Loucy (cell line): ENCODE measurements at regions not wholly inside any gene's neighbourhood (a gene's known extent, or its start where the extent isn't known, plus 50 kb on each side); places are given as distances from the start of the nearest gene placed in this dataset.

Experiments
- H2AFZ ChIP-seq: fragments of 200-600 bp; sonication (generic); 2 replicates; pipeline ENCODE4 v1.6.0; 2016; ENCODE audit warnings: antibody characterized with exemption, mild to moderate bottlenecking, low read length, moderate library complexity
- H3F3A ChIP-seq: fragments of 200-600 bp; 2 replicates; pipeline ENCODE4 v1.6.0; 2016; ENCODE audit warnings: antibody characterized with exemption, low read depth, mild to moderate bottlenecking
- H3K27me3 ChIP-seq: fragments of 200-600 bp; sonication (generic); 2 replicates; pipeline ENCODE4 v1.6.1; 2014; ENCODE audit warnings: low read length, mild to moderate bottlenecking; ENCODE audit not compliant: insufficient read depth, poor library complexity, severe bottlenecking
- H3K36me3 ChIP-seq: fragments of 200-600 bp; sonication (generic); 2 replicates; pipeline ENCODE4 v1.6.1; 2016; ENCODE audit warnings: low read length; ENCODE audit not compliant: insufficient read depth
- H3K4me1 ChIP-seq: fragments of 200-600 bp; sonication (generic); 2 replicates; pipeline ENCODE4 v1.5.1; 2014; ENCODE audit warnings: low read length, mild to moderate bottlenecking; ENCODE audit not compliant: insufficient read depth, poor library complexity, severe bottlenecking
- H3K4me2 ChIP-seq: fragments of 200-600 bp; sonication (generic); 2 replicates; pipeline ENCODE4 v1.6.0; 2014; ENCODE audit warnings: antibody characterized with exemption, low read length, low read depth, mild to moderate bottlenecking; ENCODE audit not compliant: poor library complexity, severe bottlenecking
- H3K4me3 ChIP-seq: fragments of 200-600 bp; sonication (generic); 2 replicates; pipeline ENCODE4 v1.5.1; 2014; ENCODE audit warnings: low read length, mild to moderate bottlenecking, mixed read lengths; ENCODE audit not compliant: poor library complexity, severe bottlenecking
- H3K79me2 ChIP-seq: fragments of 200-600 bp; sonication (generic); 2 replicates; pipeline ENCODE4 v1.6.1; 2014; ENCODE audit warnings: low read length; ENCODE audit not compliant: insufficient read depth
- H3K9ac ChIP-seq: fragments of 200-600 bp; sonication (generic); 2 replicates; pipeline ENCODE4 v1.6.0; 2014; ENCODE audit warnings: mild to moderate bottlenecking, low read depth, low read length, moderate library complexity; ENCODE audit not compliant: poor library complexity, severe bottlenecking
- H3K9me2 ChIP-seq: fragments of 200-600 bp; sonication (generic); replicated peaks from 2 replicates; pipeline ENCODE4 v1.6.1; 2016; ENCODE audit warnings: low read depth, low read length, mixed read lengths
- H3K9me3 ChIP-seq: fragments of 200-600 bp; sonication (generic); 2 replicates; pipeline ENCODE4 v1.6.1; 2014; ENCODE audit warnings: mild to moderate bottlenecking, antibody characterized with exemption, low read length, low read depth; ENCODE audit not compliant: insufficient read depth
- H4K20me1 ChIP-seq: fragments of 200-600 bp; sonication (generic); 2 replicates; pipeline ENCODE4 v1.6.0; 2014; ENCODE audit warnings: antibody characterized with exemption, low read length, mild to moderate bottlenecking; ENCODE audit not compliant: insufficient read depth, poor library complexity, severe bottlenecking
- CTCF ChIP-seq: fragments of 200-600 bp; sonication (generic); conservative IDR thresholded peaks from 2 replicates; pipeline ENCODE4 v1.5.1; 2014; ENCODE audit warnings: mild to moderate bottlenecking, antibody characterized with exemption, low read length
- EZH2phosphoT487 ChIP-seq: fragments of 200-600 bp; IDR thresholded peaks from 2 replicates; pipeline ENCODE4 v1.6.1; 2018; ENCODE audit warnings: antibody characterized with exemption, mild to moderate bottlenecking, moderate library complexity, borderline replicate concordance

GRCh38 chr3:64450396-64450956 is 225.2 kb upstream of the PRICKLE2 start:
- Histone ChIP-seq H3F3A (no peaks in the 10 kb centered on the region), H2AFZ (no peak overlapping the region), H4K20me1 (no peaks in the 10 kb centered on the region), H3K9ac (no peak overlapping the region), H3K9me3 (no peaks in the 10 kb centered on the region), H3K4me3 (no peak overlapping the region), H3K4me1 (no peaks in the 10 kb centered on the region), H3K4me2 (no peak overlapping the region), H3K79me2 (no peaks in the 10 kb centered on the region), H3K9me2 (no peaks in the 10 kb centered on the region), H3K36me3 (no peaks in the 10 kb centered on the region), H3K27me3 (no peaks in the 10 kb centered on the region)
- no peak for TF ChIP-seq CTCF

DNA sequence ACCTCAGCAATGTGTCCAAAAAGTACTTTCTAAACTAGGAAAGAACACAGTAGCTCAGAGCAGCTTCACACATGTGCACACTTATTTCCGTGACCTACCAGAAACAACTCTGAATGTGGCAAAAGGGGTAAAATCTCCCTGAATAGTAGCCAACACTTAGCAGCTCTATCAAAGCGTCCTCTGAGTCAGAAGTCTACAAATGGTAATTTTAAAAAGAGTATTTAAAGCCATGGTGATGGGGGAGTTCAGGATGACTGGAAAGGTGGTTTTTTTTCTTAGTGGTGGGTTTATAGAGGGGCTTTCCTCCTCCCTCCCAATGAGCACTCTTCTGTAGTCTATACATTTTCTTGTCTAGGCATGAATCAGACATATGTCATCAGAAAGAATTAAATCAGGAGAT is 223.8 kb upstream of the PRICKLE2 start:
- no peak overlapping the region for H2AFZ ChIP-seq
- H3K9ac ChIP-seq, result no peak overlapping the region
- H3K27me3 ChIP-seq, result no peaks in the 10 kb centered on the region
- H3K9me3 ChIP-seq, result no peaks in the 10 kb centered on the region
- no peaks in the 10 kb centered on the region for H3K9me2 ChIP-seq
- H3K4me2 ChIP-seq, result no peak overlapping the region
- no peaks in the 10 kb centered on the region for H3K79me2 ChIP-seq
- no peak overlapping the region for H3K4me3 ChIP-seq
- H4K20me1 ChIP-seq, result no peaks in the 10 kb centered on the region
- H3K4me1 ChIP-seq, result no peaks in the 10 kb centered on the region
- TF ChIP-seq CTCF, result no peak
- no peak for TF ChIP-seq EZH2phosphoT487
- H3F3A ChIP-seq, result no peaks in the 10 kb centered on the region
- H3K36me3 ChIP-seq, result no peaks in the 10 kb centered on the region

GRCh38 chr3:64445944-64446300 is 220.7 kb upstream of the PRICKLE2 start:
- Histone ChIP-seq H3K9ac (no peak overlapping the region), H3K36me3 (no peaks in the 10 kb centered on the region), H3K4me1 (no peaks in the 10 kb centered on the region), H3K9me3 (no peaks in the 10 kb centered on the region), H3K27me3 (no peaks in the 10 kb centered on the region), H3K79me2 (no peaks in the 10 kb centered on the region), H3K4me3 (no peak overlapping the region), H3K9me2 (no peaks in the 10 kb centered on the region), H2AFZ (no peak overlapping the region), H3K4me2 (no peak overlapping the region), H4K20me1 (no peaks in the 10 kb centered on the region), H3F3A (no peaks in the 10 kb centered on the region)
- no peak for TF ChIP-seq CTCF
- no peak for TF ChIP-seq EZH2phosphoT487
